Type B pancreatic cell (in vitro differentiated cells): ENCODE measurements at regions not wholly inside any gene's neighbourhood (a gene's known extent, or its start where the extent isn't known, plus 50 kb on each side); places are given as distances from the start of the nearest gene placed in this dataset.

Experiments
- DNase-seq: peaks from one replicate; pipeline ENCODE4 v3.0.0; 2021; ENCODE audit warnings: mixed read lengths; ENCODE audit not compliant: unreplicated experiment; ENCODE audit errors: extremely low spot score
- H3K27ac Mint-ChIP-seq: 2 replicates; pipeline ENCODE4 v1.8.0; 2021; ENCODE audit warnings: mild to moderate bottlenecking, mixed read lengths
- H3K27me3 Mint-ChIP-seq: 2 replicates; pipeline ENCODE4 v1.8.0; 2021; ENCODE audit warnings: mixed read lengths
- H3K36me3 Mint-ChIP-seq: 2 replicates; pipeline ENCODE4 v1.8.0; 2021; ENCODE audit warnings: mixed read lengths
- H3K4me1 Mint-ChIP-seq: one replicate; pipeline ENCODE4 v1.8.0; 2021; ENCODE audit warnings: mixed read lengths; ENCODE audit not compliant: unreplicated experiment
- H3K4me3 Mint-ChIP-seq: 2 replicates; pipeline ENCODE4 v1.8.0; 2021; ENCODE audit warnings: mild to moderate bottlenecking, mixed read lengths
- H3K9me3 Mint-ChIP-seq: 2 replicates; pipeline ENCODE4 v1.8.0; 2021; ENCODE audit warnings: mixed read lengths
- TF ChIP-seq, protein P1 (sequence below): fragments of 200-600 bp; sonication (generic); conservative IDR thresholded peaks from 2 replicates; pipeline ENCODE4 v1.5.0; 2021; ENCODE audit warnings: antibody characterized with exemption, mild to moderate bottlenecking

DNA sequence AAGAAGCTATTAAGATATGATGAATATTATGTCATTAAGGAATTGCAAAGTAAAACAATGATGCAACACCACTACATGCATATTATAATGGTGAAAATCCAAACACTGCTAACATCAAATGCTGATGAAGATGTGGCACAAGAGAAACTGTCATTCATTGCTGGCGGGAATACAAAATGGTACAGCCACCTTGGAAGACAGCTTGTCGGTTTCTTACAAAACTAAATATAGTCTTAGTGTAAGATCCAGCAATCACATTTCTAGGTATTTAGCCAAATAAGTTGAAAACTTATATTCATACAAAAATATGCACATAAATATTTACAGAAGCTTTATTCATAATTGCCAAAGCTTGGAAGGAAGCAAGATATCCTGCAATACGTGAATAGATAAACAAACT, 114.9 kb upstream of the EDNRB start:
- Mint-ChIP-seq H3K4me3 (no peak overlapping the region), H3K9me3 (peaks cover 5% of the 10 kb centered on the region), H3K27ac (no peak overlapping the region), H3K36me3 (no peaks in the 10 kb centered on the region), H3K4me1 (peaks cover 10% of the 10 kb centered on the region), H3K27me3 (peaks cover 4% of the 10 kb centered on the region)
- DNase-seq = no peak
- TF ChIP-seq, protein P1, sequence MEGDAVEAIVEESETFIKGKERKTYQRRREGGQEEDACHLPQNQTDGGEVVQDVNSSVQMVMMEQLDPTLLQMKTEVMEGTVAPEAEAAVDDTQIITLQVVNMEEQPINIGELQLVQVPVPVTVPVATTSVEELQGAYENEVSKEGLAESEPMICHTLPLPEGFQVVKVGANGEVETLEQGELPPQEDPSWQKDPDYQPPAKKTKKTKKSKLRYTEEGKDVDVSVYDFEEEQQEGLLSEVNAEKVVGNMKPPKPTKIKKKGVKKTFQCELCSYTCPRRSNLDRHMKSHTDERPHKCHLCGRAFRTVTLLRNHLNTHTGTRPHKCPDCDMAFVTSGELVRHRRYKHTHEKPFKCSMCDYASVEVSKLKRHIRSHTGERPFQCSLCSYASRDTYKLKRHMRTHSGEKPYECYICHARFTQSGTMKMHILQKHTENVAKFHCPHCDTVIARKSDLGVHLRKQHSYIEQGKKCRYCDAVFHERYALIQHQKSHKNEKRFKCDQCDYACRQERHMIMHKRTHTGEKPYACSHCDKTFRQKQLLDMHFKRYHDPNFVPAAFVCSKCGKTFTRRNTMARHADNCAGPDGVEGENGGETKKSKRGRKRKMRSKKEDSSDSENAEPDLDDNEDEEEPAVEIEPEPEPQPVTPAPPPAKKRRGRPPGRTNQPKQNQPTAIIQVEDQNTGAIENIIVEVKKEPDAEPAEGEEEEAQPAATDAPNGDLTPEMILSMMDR = no peak

DNA sequence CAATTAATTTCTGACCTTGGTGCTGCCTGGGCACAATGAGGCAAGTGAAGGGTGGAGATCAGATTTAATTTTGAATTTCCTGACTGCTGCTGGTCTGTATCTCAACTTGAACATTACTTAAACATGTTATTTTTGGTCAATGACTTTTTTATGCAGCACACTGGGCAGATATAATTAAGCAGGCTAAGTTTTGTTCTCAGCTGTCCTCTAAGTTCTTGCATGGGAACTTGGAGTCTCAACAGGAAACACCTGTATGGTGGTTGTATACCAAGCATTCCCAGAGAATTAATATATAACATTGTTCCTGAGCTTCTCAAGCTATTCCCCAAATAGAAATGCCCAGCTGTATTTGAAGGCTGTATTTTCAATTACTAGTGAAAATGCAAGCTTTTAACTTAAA, 113.5 kb upstream of the EDNRB start:
- Mint-ChIP-seq H3K4me1 (peaks cover 10% of the 10 kb centered on the region), H3K36me3 (no peaks in the 10 kb centered on the region), H3K27me3 (peaks cover 4% of the 10 kb centered on the region), H3K4me3 (no peak overlapping the region), H3K9me3 (peaks cover 5% of the 10 kb centered on the region), H3K27ac (no peak overlapping the region)
- no peak for DNase-seq
- TF ChIP-seq, protein P1 = no peak

DNA sequence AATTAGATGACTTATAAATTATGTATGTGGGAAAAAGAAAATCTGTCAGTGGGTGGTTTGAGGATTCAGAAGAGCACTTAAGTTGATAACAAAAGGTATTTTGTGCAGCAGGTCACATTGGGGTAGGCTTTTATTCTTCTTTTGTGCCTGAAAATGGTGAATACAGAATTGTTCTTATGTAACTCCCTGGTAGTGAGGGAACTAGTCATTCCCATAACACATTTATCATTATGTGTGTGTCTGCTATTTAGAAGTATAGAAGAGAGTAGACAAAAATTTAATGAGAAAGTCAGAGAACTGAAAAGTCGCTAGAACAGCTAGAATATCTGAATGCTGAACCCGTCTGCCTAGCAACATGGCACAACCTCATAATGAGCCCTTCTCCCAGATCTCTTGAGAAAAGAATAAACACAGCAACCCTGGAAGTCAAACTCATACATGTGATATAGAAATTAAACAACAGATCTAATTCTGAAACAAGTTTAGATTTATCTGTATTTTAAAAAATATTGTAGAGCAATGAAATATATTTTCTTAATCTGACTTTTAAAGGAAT, 111.8 kb upstream of the EDNRB start:
- TF ChIP-seq, protein P1 = no peak
- peak overlapping the region; percentile 33 for H3K27ac Mint-ChIP-seq
- no peak for DNase-seq
- peaks cover 10% of the 10 kb centered on the region for H3K4me1 Mint-ChIP-seq
- H3K36me3 Mint-ChIP-seq = no peaks in the 10 kb centered on the region
- H3K9me3 Mint-ChIP-seq = peaks cover 5% of the 10 kb centered on the region
- H3K27me3 Mint-ChIP-seq = peaks cover 4% of the 10 kb centered on the region
- H3K4me3 Mint-ChIP-seq = peak overlapping the region; percentile 50

DNA sequence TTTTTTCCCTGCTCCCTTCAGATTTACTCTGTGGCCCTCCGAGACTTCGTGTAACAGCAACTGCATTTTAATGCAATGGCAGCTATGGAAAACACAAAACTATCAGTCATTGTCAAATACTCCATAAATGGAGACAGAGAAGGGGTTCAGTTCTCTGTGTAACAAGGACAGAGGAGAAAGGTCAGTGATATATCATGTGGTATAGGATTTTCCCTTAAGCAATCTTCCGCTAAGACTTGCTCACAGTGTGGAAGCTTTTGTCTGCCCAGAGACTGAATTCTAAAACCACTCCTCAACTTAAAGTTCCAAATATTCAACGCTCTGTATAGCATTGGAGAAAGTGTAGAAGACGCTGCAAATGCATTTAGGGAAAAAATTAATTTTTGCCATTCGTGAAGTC, 111.3 kb upstream of the EDNRB start:
- Mint-ChIP-seq H3K27ac (no peak overlapping the region), H3K9me3 (peaks cover 5% of the 10 kb centered on the region), H3K27me3 (peaks cover 4% of the 10 kb centered on the region), H3K4me1 (peaks cover 10% of the 10 kb centered on the region), H3K4me3 (peak overlapping the region; percentile 50), H3K36me3 (no peaks in the 10 kb centered on the region)
- TF ChIP-seq, protein P1 = no peak
- no peak for DNase-seq

DNA sequence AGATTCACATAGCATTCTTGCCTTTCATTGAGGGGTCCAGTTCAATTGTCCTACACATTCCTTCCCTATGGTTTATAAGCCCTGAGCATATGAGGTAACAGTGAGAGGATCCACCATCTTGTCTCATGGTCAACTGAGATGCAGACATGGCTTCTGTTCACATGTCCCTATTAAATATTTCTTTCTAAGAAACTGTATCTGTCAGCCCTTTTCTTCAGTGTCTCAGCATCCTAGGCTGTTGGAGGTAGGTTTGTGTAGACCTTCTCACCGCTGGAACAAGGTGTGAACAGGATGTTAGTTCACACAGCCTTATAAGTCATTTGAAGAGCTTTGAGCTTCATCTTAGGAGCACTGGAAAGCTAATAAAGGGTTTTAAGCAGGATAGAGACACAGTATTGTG, 110.3 kb upstream of the EDNRB start:
- Mint-ChIP-seq H3K36me3 (no peaks in the 10 kb centered on the region), H3K9me3 (peaks cover 5% of the 10 kb centered on the region), H3K4me3 (no peak overlapping the region), H3K27me3 (peaks cover 4% of the 10 kb centered on the region), H3K4me1 (peaks cover 10% of the 10 kb centered on the region), H3K27ac (no peak overlapping the region)
- TF ChIP-seq, protein P1 = no peak
- DNase-seq = no peak

DNA sequence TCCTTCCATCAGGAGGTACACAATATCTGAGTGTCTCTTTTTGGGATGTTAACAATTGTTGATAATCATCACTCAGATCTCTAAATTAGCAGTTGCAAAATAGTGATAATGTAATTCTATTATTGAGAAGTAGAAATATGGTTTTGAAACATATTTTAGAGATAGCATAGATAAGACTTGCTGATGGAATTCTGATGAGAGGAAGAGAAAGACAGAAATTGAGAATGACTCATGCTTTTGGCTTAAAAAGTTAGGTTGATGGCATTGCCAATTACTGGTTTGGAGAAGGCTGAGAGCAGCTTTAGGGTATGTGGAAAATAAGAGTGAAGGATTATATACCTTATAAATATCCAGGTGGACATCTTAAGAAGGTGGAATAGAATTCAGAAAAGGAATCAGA, 106.4 kb upstream of the EDNRB start:
- DNase-seq = no peak
- no peaks in the 10 kb centered on the region for H3K36me3 Mint-ChIP-seq
- peaks cover 9% of the 10 kb centered on the region for H3K9me3 Mint-ChIP-seq
- no peaks in the 10 kb centered on the region for H3K27me3 Mint-ChIP-seq
- TF ChIP-seq, protein P1 = no peak
- H3K4me1 Mint-ChIP-seq = peaks cover 8% of the 10 kb centered on the region
- no peak overlapping the region for H3K4me3 Mint-ChIP-seq
- no peak overlapping the region for H3K27ac Mint-ChIP-seq
